Cardiac muscle cell (in vitro differentiated cells and primary cell): ENCODE measurements at regions not wholly inside any gene's neighbourhood (a gene's known extent, or its start where the extent isn't known, plus 50 kb on each side); places are given as distances from the start of the nearest gene placed in this dataset.

Experiments used
- DNase-seq, 2 donors: peaks; one replicate each; pipeline versions ENCODE4 v3.0.0 to v3.0.0-alpha.2; 2010 to 2017; ENCODE audit warnings: low read depth in 1 of 2, low spot score in 1 of 2
- H3K27ac ChIP-seq: fragments of 200-600 bp; sonication (generic); 2 replicates; pipeline ENCODE4 v1.5.1; 2016
- H3K27me3 ChIP-seq: fragments of 200-600 bp; sonication (generic); 2 replicates; pipeline ENCODE4 v1.6.0; 2016; ENCODE audit warnings: control low read depth
- H3K36me3 ChIP-seq: fragments of 200-600 bp; sonication (generic); 2 replicates; pipeline ENCODE4 v1.5.1; 2016; ENCODE audit warnings: control low read depth
- H3K4me1 ChIP-seq: fragments of 200-600 bp; sonication (generic); 2 replicates; pipeline ENCODE4 v1.8.1; 2017; ENCODE audit warnings: low read depth, mild to moderate bottlenecking, mixed run types
- H3K4me3 ChIP-seq: fragments of 200-600 bp; sonication (generic); 2 replicates; pipeline ENCODE4 v1.5.1; 2016; ENCODE audit warnings: mild to moderate bottlenecking
- H3K9me3 ChIP-seq: fragments of 200-600 bp; sonication (generic); 2 replicates; pipeline ENCODE4 v1.5.1; 2017; ENCODE audit warnings: low read depth, mild to moderate bottlenecking, control low read depth
- CTCF ChIP-seq: IDR thresholded peaks from 2 replicates; pipeline ENCODE4 v1.5.1; 2012; ENCODE audit warnings: low read depth, mild to moderate bottlenecking, low read length

- Histone ChIP-seq H3K9me3 (no peaks in the 10 kb centered on the region), H3K36me3 (no peaks in the 10 kb centered on the region), H3K4me3 (no peak overlapping the region), H3K27me3 (peaks cover 76% of the 10 kb centered on the region), H3K4me1 (no peaks in the 10 kb centered on the region), H3K27ac (no peak overlapping the region)
- no peak for DNase-seq
- TF ChIP-seq CTCF = no peak
Observed at GRCh38 chr22:22040908-22041307, 58.3 kb upstream of the TOP3B start.

- no peaks in the 10 kb centered on the region for H3K36me3 ChIP-seq
- TF ChIP-seq CTCF = no peak
- H3K27me3 ChIP-seq = peaks cover 76% of the 10 kb centered on the region
Observed at GRCh38 chr22:22040472-22040871, 57.9 kb upstream of the TOP3B start.

GRCh38 chr22:22039286-22040074 is 56.9 kb upstream of the TOP3B start:
- no peak overlapping the region for H3K27ac ChIP-seq
- H3K4me3 ChIP-seq = no peak overlapping the region
- TF ChIP-seq CTCF = no peak
- DNase-seq = no peak
- no peaks in the 10 kb centered on the region for H3K9me3 ChIP-seq
- H3K36me3 ChIP-seq = no peaks in the 10 kb centered on the region
- peaks cover 76% of the 10 kb centered on the region for H3K27me3 ChIP-seq
- no peaks in the 10 kb centered on the region for H3K4me1 ChIP-seq

More at GRCh38 chr22:22040472-22040871, 57.9 kb upstream of the TOP3B start:
- no peak overlapping the region for H3K27ac ChIP-seq
- no peaks in the 10 kb centered on the region for H3K4me1 ChIP-seq
- H3K9me3 ChIP-seq = no peaks in the 10 kb centered on the region
- no peak for DNase-seq
- no peak overlapping the region for H3K4me3 ChIP-seq

- Histone ChIP-seq H3K36me3 (no peaks in the 10 kb centered on the region), H3K9me3 (no peaks in the 10 kb centered on the region), H3K27ac (no peak overlapping the region), H3K4me1 (no peaks in the 10 kb centered on the region), H3K4me3 (no peak overlapping the region), H3K27me3 (peaks cover 77% of the 10 kb centered on the region)
- TF ChIP-seq CTCF = no peak
- no peak for DNase-seq
Observed at GRCh38 chr22:22038178-22038880, 55.7 kb upstream of the TOP3B start.

- peaks cover 77% of the 10 kb centered on the region for H3K27me3 ChIP-seq
- no peak overlapping the region for H3K4me3 ChIP-seq
- H3K9me3 ChIP-seq = no peaks in the 10 kb centered on the region
- no peak for TF ChIP-seq CTCF
- no peaks in the 10 kb centered on the region for H3K36me3 ChIP-seq
- H3K4me1 ChIP-seq = no peaks in the 10 kb centered on the region
- no peak overlapping the region for H3K27ac ChIP-seq
- peak in 1 of 2 donors; percentile 50 for DNase-seq
Observed at GRCh38 chr22:22037740-22038139, 55.2 kb upstream of the TOP3B start.
